ENCODE measurements at regions not wholly inside any gene's neighbourhood (a gene's known extent, or its start where the extent isn't known, plus 50 kb on each side); places are given as distances from the start of the nearest gene placed in this dataset.
A peak's percentile ranks its signal among the peaks of the same experiment; 100 is the strongest.

GRCh38 chr6:128827675-128828464 is 55.1 kb upstream of the LAMA2 start:
- no CpG with 5 or more reads among the region's 5 CpGs for WGBS (ENCODE audit: extremely low coverage, insufficient coverage, low lambda C conversion rate)
- Histone ChIP-seq H3K79me1 (ENCODE audit: low read length) (no peaks in the 10 kb centered on the region), H2BK5ac (ENCODE audit: low read length) (no peak overlapping the region), H3K9ac (ENCODE audit: low read length) (no peak overlapping the region), H2BK120ac (ENCODE audit: low read depth, low read length) (no peak overlapping the region), H3K36me3 (ENCODE audit: control insufficient read depth, insufficient read depth, low read length) (no peaks in the 10 kb centered on the region), H3K4me3 (ENCODE audit: low read length) (no peak overlapping the region), H3K79me2 (ENCODE audit: control insufficient read depth, insufficient read depth, low read length) (no peaks in the 10 kb centered on the region), H3K4me1 (ENCODE audit: control insufficient read depth, low read depth, low read length) (no peaks in the 10 kb centered on the region), H3K23ac (ENCODE audit: low read length) (no peak overlapping the region), H4K5ac (ENCODE audit: low read length) (no peak overlapping the region), H3K27me3 (ENCODE audit: insufficient read depth, low read length, poor library complexity) (no peaks in the 10 kb centered on the region), H2AK5ac (ENCODE audit: low read length) (no peak overlapping the region), H2BK15ac (replicated peaks; ENCODE audit: low read depth) (no peak overlapping the region), H3K4me2 (ENCODE audit: low read length) (no peak overlapping the region), H4K8ac (ENCODE audit: low read depth, low read length) (no peak overlapping the region), H3K56ac (ENCODE audit: low read length) (no peak overlapping the region), H3K4ac (ENCODE audit: low read depth, low read length) (no peak overlapping the region), H3K18ac (ENCODE audit: low read length) (no peak overlapping the region), H3K27ac (ENCODE audit: low read depth, low read length) (no peak overlapping the region)
- DNase-seq, result no peak

DNA sequence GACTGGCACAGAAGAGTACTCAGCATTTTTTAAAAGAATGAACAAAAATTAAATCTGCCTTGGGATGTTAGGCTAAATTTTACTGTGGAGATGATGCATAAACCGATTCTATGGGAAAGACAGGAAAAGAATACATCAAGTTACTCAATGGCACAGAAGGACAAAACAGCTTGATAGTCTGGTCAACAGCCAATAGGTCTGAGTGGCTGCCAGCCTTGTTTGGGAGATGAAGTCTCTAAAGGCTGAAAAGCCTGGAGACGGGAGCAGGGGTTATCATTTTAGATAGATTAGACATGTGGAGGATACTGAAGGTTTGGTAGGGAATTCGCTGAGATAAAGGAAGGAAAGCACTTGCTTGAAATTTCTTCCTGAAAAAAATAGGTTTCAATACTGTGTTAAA is 56.3 kb upstream of the LAMA2 start:
- H2BK120ac ChIP-seq (ENCODE audit: low read depth, low read length), result no peak overlapping the region
- no peak overlapping the region for H3K23ac ChIP-seq (ENCODE audit: low read length)
- no peaks in the 10 kb centered on the region for H3K79me2 ChIP-seq (ENCODE audit: control insufficient read depth, insufficient read depth, low read length)
- H2BK15ac ChIP-seq (replicated peaks; ENCODE audit: low read depth), result no peak overlapping the region
- no peak overlapping the region for H2BK5ac ChIP-seq (ENCODE audit: low read length)
- H3K27ac ChIP-seq (ENCODE audit: low read depth, low read length), result no peak overlapping the region
- WGBS (ENCODE audit: extremely low coverage, insufficient coverage, low lambda C conversion rate), result no CpG with 5 or more reads among the region's 3 CpGs
- no peak overlapping the region for H3K4me2 ChIP-seq (ENCODE audit: low read length)
- H3K9ac ChIP-seq (ENCODE audit: low read length), result no peak overlapping the region
- H3K36me3 ChIP-seq (ENCODE audit: control insufficient read depth, insufficient read depth, low read length), result no peaks in the 10 kb centered on the region
- H4K5ac ChIP-seq (ENCODE audit: low read length), result no peak overlapping the region
- H3K18ac ChIP-seq (ENCODE audit: low read length), result no peak overlapping the region
- no peaks in the 10 kb centered on the region for H3K4me1 ChIP-seq (ENCODE audit: control insufficient read depth, low read depth, low read length)
- H3K56ac ChIP-seq (ENCODE audit: low read length), result no peak overlapping the region
- no peak overlapping the region for H4K8ac ChIP-seq (ENCODE audit: low read depth, low read length)
- no peaks in the 10 kb centered on the region for H3K79me1 ChIP-seq (ENCODE audit: low read length)
- no peak overlapping the region for H3K4me3 ChIP-seq (ENCODE audit: low read length)
- H3K27me3 ChIP-seq (ENCODE audit: insufficient read depth, low read length, poor library complexity), result no peaks in the 10 kb centered on the region
- no peak overlapping the region for H3K4ac ChIP-seq (ENCODE audit: low read depth, low read length)
- H2AK5ac ChIP-seq (ENCODE audit: low read length), result no peak overlapping the region
- no peak for DNase-seq

DNA sequence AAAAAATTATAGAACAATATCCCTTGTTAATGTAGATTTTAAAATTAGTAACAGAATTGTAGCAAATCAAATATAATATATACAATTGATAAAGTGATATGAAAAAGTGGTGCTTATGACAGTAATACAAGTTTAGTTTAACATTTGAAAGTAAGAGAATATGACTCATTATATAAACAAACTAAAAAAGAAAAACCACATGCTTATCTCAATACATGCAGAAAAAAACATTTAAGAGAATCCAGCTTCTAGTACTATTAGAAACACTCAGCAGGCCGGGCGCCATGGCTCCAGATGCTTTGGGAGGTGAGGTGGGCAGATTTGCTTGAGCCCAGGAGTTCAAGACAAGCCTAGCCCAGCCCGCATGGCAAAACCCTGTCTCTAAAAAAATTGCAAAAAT is 60.7 kb upstream of the LAMA2 start:
- Histone ChIP-seq H3K27ac (ENCODE audit: low read depth, low read length) (no peak overlapping the region), H3K79me1 (ENCODE audit: low read length) (no peaks in the 10 kb centered on the region), H3K23ac (ENCODE audit: low read length) (no peak overlapping the region), H3K4me2 (ENCODE audit: low read length) (no peak overlapping the region), H4K8ac (ENCODE audit: low read depth, low read length) (no peak overlapping the region), H3K36me3 (ENCODE audit: control insufficient read depth, insufficient read depth, low read length) (no peaks in the 10 kb centered on the region), H3K4me1 (ENCODE audit: control insufficient read depth, low read depth, low read length) (no peaks in the 10 kb centered on the region), H3K79me2 (ENCODE audit: control insufficient read depth, insufficient read depth, low read length) (no peaks in the 10 kb centered on the region), H3K18ac (ENCODE audit: low read length) (no peak overlapping the region), H3K56ac (ENCODE audit: low read length) (no peak overlapping the region), H2BK120ac (ENCODE audit: low read depth, low read length) (no peak overlapping the region), H2BK15ac (replicated peaks; ENCODE audit: low read depth) (no peak overlapping the region), H3K4ac (ENCODE audit: low read depth, low read length) (no peak overlapping the region), H3K27me3 (ENCODE audit: insufficient read depth, low read length, poor library complexity) (no peaks in the 10 kb centered on the region), H2AK5ac (ENCODE audit: low read length) (no peak overlapping the region), H4K5ac (ENCODE audit: low read length) (no peak overlapping the region), H3K9ac (ENCODE audit: low read length) (no peak overlapping the region), H2BK5ac (ENCODE audit: low read length) (no peak overlapping the region), H3K4me3 (ENCODE audit: low read length) (no peak overlapping the region)
- no CpG with 5 or more reads among the region's 3 CpGs for WGBS (ENCODE audit: extremely low coverage, insufficient coverage, low lambda C conversion rate)
- DNase-seq, result no peak

DNA sequence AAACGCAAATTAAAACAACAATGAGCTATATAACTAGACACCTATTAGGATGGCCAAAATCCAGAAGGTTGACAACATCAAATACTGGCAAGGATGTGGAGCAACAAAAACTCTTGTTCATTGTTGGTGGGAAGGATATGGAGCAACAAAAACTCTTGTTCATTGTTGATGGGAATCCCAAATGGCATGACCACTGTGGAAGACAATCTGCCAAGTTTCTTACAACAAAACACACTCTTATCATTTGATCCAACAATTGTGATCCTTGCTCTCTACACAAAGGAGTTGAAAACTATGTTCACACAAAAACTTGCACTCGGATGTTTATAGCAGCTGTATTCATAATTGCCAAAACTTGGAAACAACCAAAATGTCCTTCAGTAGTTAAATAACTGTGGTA is 61.8 kb upstream of the LAMA2 start:
- Histone ChIP-seq H2BK120ac (ENCODE audit: low read depth, low read length) (no peak overlapping the region), H3K18ac (ENCODE audit: low read length) (no peak overlapping the region), H3K4me3 (ENCODE audit: low read length) (no peak overlapping the region), H3K79me1 (ENCODE audit: low read length) (no peaks in the 10 kb centered on the region), H3K36me3 (ENCODE audit: control insufficient read depth, insufficient read depth, low read length) (no peaks in the 10 kb centered on the region), H3K23ac (ENCODE audit: low read length) (no peak overlapping the region), H4K5ac (ENCODE audit: low read length) (no peak overlapping the region), H3K56ac (ENCODE audit: low read length) (no peak overlapping the region), H2BK15ac (replicated peaks; ENCODE audit: low read depth) (no peak overlapping the region), H3K4me1 (ENCODE audit: control insufficient read depth, low read depth, low read length) (no peaks in the 10 kb centered on the region), H4K8ac (ENCODE audit: low read depth, low read length) (no peak overlapping the region), H3K4ac (ENCODE audit: low read depth, low read length) (no peak overlapping the region), H3K79me2 (ENCODE audit: control insufficient read depth, insufficient read depth, low read length) (no peaks in the 10 kb centered on the region), H3K4me2 (ENCODE audit: low read length) (no peak overlapping the region), H3K9ac (ENCODE audit: low read length) (no peak overlapping the region), H3K27ac (ENCODE audit: low read depth, low read length) (no peak overlapping the region), H3K27me3 (ENCODE audit: insufficient read depth, low read length, poor library complexity) (no peaks in the 10 kb centered on the region), H2AK5ac (ENCODE audit: low read length) (no peak overlapping the region), H2BK5ac (ENCODE audit: low read length) (no peak overlapping the region)
- no peak for DNase-seq
- no CpG with 5 or more reads among the region's 2 CpGs for WGBS (ENCODE audit: extremely low coverage, insufficient coverage, low lambda C conversion rate)

- no peak overlapping the region for H3K56ac ChIP-seq (ENCODE audit: low read length)
- no peaks in the 10 kb centered on the region for H3K79me1 ChIP-seq (ENCODE audit: low read length)
- no peak overlapping the region for H4K8ac ChIP-seq (ENCODE audit: low read depth, low read length)
- H3K27me3 ChIP-seq (ENCODE audit: insufficient read depth, low read length, poor library complexity), result no peaks in the 10 kb centered on the region
- H3K4me2 ChIP-seq (ENCODE audit: low read length), result no peak overlapping the region
- no peak overlapping the region for H2BK120ac ChIP-seq (ENCODE audit: low read depth, low read length)
- no peak overlapping the region for H3K27ac ChIP-seq (ENCODE audit: low read depth, low read length)
- no peaks in the 10 kb centered on the region for H3K79me2 ChIP-seq (ENCODE audit: control insufficient read depth, insufficient read depth, low read length)
- H2BK15ac ChIP-seq (replicated peaks; ENCODE audit: low read depth), result no peak overlapping the region
- no peak overlapping the region for H3K4ac ChIP-seq (ENCODE audit: low read depth, low read length)
- no peaks in the 10 kb centered on the region for H3K36me3 ChIP-seq (ENCODE audit: control insufficient read depth, insufficient read depth, low read length)
- no peak for DNase-seq
- H3K9ac ChIP-seq (ENCODE audit: low read length), result no peak overlapping the region
- H3K23ac ChIP-seq (ENCODE audit: low read length), result no peak overlapping the region
- no peak overlapping the region for H3K4me3 ChIP-seq (ENCODE audit: low read length)
- H4K5ac ChIP-seq (ENCODE audit: low read length), result no peak overlapping the region
- H2AK5ac ChIP-seq (ENCODE audit: low read length), result no peak overlapping the region
- H3K4me1 ChIP-seq (ENCODE audit: control insufficient read depth, low read depth, low read length), result no peaks in the 10 kb centered on the region
- no peak overlapping the region for H2BK5ac ChIP-seq (ENCODE audit: low read length)
- no peak overlapping the region for H3K18ac ChIP-seq (ENCODE audit: low read length)
Measured at GRCh38 chr6:128808856-128809255, 74.1 kb upstream of the LAMA2 start.

DNA sequence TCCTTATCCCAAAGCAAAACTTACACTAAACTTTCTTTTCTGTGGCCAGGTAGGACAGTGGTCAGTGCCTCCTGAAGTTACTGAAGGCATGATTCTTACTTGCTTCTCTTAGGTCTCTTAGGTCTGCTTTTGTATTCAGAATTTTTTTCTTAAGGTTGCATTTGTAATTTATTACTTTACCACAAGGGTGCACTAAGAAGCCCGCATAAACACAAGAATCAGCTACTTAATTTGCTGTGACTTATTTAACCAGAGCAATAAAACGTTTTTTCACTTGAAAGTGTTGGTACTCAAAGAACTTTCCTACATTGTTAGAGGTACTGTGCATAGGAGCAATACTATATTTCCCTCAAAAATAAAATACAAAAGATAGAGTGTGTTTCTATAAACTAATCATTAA is 75.4 kb upstream of the LAMA2 start:
- H3K56ac ChIP-seq (ENCODE audit: low read length), result no peak overlapping the region
- H3K4me2 ChIP-seq (ENCODE audit: low read length), result no peak overlapping the region
- no peak overlapping the region for H3K27ac ChIP-seq (ENCODE audit: low read depth, low read length)
- no peak overlapping the region for H4K8ac ChIP-seq (ENCODE audit: low read depth, low read length)
- H3K18ac ChIP-seq (ENCODE audit: low read length), result no peak overlapping the region
- H3K79me2 ChIP-seq (ENCODE audit: control insufficient read depth, insufficient read depth, low read length), result no peaks in the 10 kb centered on the region
- DNase-seq, result peak; percentile 65
- H3K23ac ChIP-seq (ENCODE audit: low read length), result no peak overlapping the region
- H3K36me3 ChIP-seq (ENCODE audit: control insufficient read depth, insufficient read depth, low read length), result no peaks in the 10 kb centered on the region
- no peaks in the 10 kb centered on the region for H3K27me3 ChIP-seq (ENCODE audit: insufficient read depth, low read length, poor library complexity)
- H2AK5ac ChIP-seq (ENCODE audit: low read length), result no peak overlapping the region
- H3K4me1 ChIP-seq (ENCODE audit: control insufficient read depth, low read depth, low read length), result no peaks in the 10 kb centered on the region
- H2BK5ac ChIP-seq (ENCODE audit: low read length), result no peak overlapping the region
- H2BK120ac ChIP-seq (ENCODE audit: low read depth, low read length), result no peak overlapping the region
- H3K9ac ChIP-seq (ENCODE audit: low read length), result no peak overlapping the region
- H4K5ac ChIP-seq (ENCODE audit: low read length), result no peak overlapping the region
- H3K4ac ChIP-seq (ENCODE audit: low read depth, low read length), result no peak overlapping the region
- H3K4me3 ChIP-seq (ENCODE audit: low read length), result no peak overlapping the region
- no peaks in the 10 kb centered on the region for H3K79me1 ChIP-seq (ENCODE audit: low read length)
- H2BK15ac ChIP-seq (replicated peaks; ENCODE audit: low read depth), result no peak overlapping the region
- no CpG with 5 or more reads among the region's 2 CpGs for WGBS (ENCODE audit: extremely low coverage, insufficient coverage, low lambda C conversion rate)

Data from mesendoderm (in vitro differentiated cells).